A549 (cell line): ENCODE measurements at regions not wholly inside any gene's neighbourhood (a gene's known extent, or its start where the extent isn't known, plus 50 kb on each side); places are given as distances from the start of the nearest gene placed in this dataset.

ENCODE experiments used
- ATAC-seq, 2 experiments: fragments of 200-7000 bp in 1 of 2; fragments of >200 bp in 1 of 2; cut with Nextera tagmentation in 1 of 2; cut with Tn5 transposase in 1 of 2; 3 replicates each; pipeline versions ENCODE4 v1.8.0 to v1.9.1; 2018 to 2020; ENCODE audit warnings: mild to moderate bottlenecking in 1 of 2, moderate library complexity in 1 of 2
- CTCF ChIA-PET: fragments of 300-600 bp; sonication (Branson Sonifier 250); formaldehyde crosslinking; extraction: SDS; loops from one replicate; lab custom pipeline; 2021; ENCODE audit warnings: antibody characterized with exemption, inconsistent platforms; lab: Yijun Ruan, JAX
- POLR2A ChIA-PET: fragments of 350-600 bp; formaldehyde crosslinking; extraction: SDS; loops from one replicate; lab custom pipeline; 2021; ENCODE audit warnings: antibody characterized with exemption, inconsistent platforms; lab: Yijun Ruan, JAX
- DNase-seq, 2 experiments: peaks; one replicate each; pipeline versions ENCODE4 v3.0.0 to v3.0.0-alpha.2; 2011 to 2016; ENCODE audit warnings: low read depth in 1 of 2, low spot score in 1 of 2
- FAIRE-seq: peaks from 2 replicates; lab custom pipeline; 2011; peaks lifted over from hg19 to GRCh38; lab: Jason Lieb, UNC
- H3K27ac ChIP-seq, 2 experiments: fragments of >200 bp; sonication (Bioruptor Twin); formaldehyde crosslinking; 3 replicates each; pipeline ENCODE4 v1.5.1; 2016 to 2017
- H3K4me1 ChIP-seq: fragments of >200 bp; sonication (Bioruptor Twin); formaldehyde crosslinking; 3 replicates; pipeline ENCODE4 v1.6.1; 2016
- H3K4me2 ChIP-seq: fragments of >200 bp; sonication (Bioruptor Twin); formaldehyde crosslinking; 3 replicates; pipeline ENCODE4 v1.6.1; 2016
- H3K4me3 ChIP-seq: fragments of >200 bp; sonication (Bioruptor Twin); formaldehyde crosslinking; 3 replicates; pipeline ENCODE4 v1.5.1; 2016
- H3K9me3 ChIP-seq: fragments of >200 bp; sonication (Bioruptor Twin); formaldehyde crosslinking; 3 replicates; pipeline ENCODE4 v1.6.1; 2016
- BCL3 ChIP-seq: fragments of >200 bp; sonication (Bioruptor Twin); formaldehyde crosslinking; IDR thresholded peaks from 3 replicates; pipeline ENCODE4 v1.6.1; 2016
- CBX8 ChIP-seq: fragments of 200-600 bp; sonication (generic); IDR thresholded peaks from 2 replicates; pipeline ENCODE4 v1.6.1; 2016
- CHD2 ChIP-seq: fragments of 150-350 bp; IDR thresholded peaks from 2 replicates; pipeline ENCODE4 v1.6.1; 2014; ENCODE audit warnings: low read length; ENCODE audit not compliant: partially characterized antibody
- EHF ChIP-seq: fragments of 250-450 bp; sonication (Bioruptor Pico); IDR thresholded peaks from 2 replicates; pipeline ENCODE4 v1.5.0; 2020; ENCODE audit warnings: mild to moderate bottlenecking
- EP300 ChIP-seq, 2 experiments: fragments of >200 bp; sonication (Bioruptor Twin); formaldehyde crosslinking; IDR thresholded peaks; 2 replicates in 1 of 2; 3 replicates in 1 of 2; pipeline ENCODE4 v1.6.1; 2016 to 2017
- FOXS1 ChIP-seq: fragments of 250-450 bp; sonication (Bioruptor Pico); IDR thresholded peaks from 2 replicates; pipeline ENCODE4 v1.5.0; 2020; ENCODE audit warnings: mild to moderate bottlenecking, moderate library complexity
- HMGXB4 ChIP-seq: fragments of 250-450 bp; sonication (Bioruptor Pico); IDR thresholded peaks from 2 replicates; pipeline ENCODE4 v1.5.0; 2021; ENCODE audit warnings: mild to moderate bottlenecking, moderate library complexity, borderline replicate concordance
- HOXB5 ChIP-seq: fragments of 250-450 bp; sonication (Bioruptor Pico); IDR thresholded peaks from 2 replicates; pipeline ENCODE4 v1.5.0; 2020; ENCODE audit warnings: mild to moderate bottlenecking, moderate library complexity
- JUN ChIP-seq, 2 experiments: fragments of >200 bp; sonication (Bioruptor Twin); formaldehyde crosslinking; IDR thresholded peaks; 2 replicates in 1 of 2; 3 replicates in 1 of 2; pipeline ENCODE4 v1.6.1; 2016 to 2017
- KDM1A ChIP-seq: fragments of 200-600 bp; sonication (generic); IDR thresholded peaks from 2 replicates; pipeline ENCODE4 v1.6.1; 2016; ENCODE audit warnings: low read depth, mild to moderate bottlenecking
- KDM5A ChIP-seq: fragments of 200-600 bp; sonication (generic); IDR thresholded peaks from 2 replicates; pipeline ENCODE4 v1.6.1; 2016; ENCODE audit warnings: antibody characterized with exemption, mild to moderate bottlenecking
- MYC ChIP-seq: IDR thresholded peaks from 2 replicates; pipeline ENCODE4 v1.6.1; 2012; ENCODE audit warnings: mild to moderate bottlenecking, inconsistent platforms, low read length, improper control_type of control experiment, borderline replicate concordance
- NR3C1 ChIP-seq: fragments of >200 bp; sonication (Bioruptor Twin); formaldehyde crosslinking; IDR thresholded peaks from 3 replicates; pipeline ENCODE4 v1.6.1; 2017
- POLR2AphosphoS2 ChIP-seq: conservative IDR thresholded peaks from 2 replicates; pipeline ENCODE4 v1.6.1; 2012; ENCODE audit warnings: low read length, improper control_type of control experiment, inconsistent platforms
- REST ChIP-seq: fragments of 200-600 bp; sonication (generic); IDR thresholded peaks from 2 replicates; pipeline ENCODE4 v1.6.1; 2016; ENCODE audit warnings: antibody characterized with exemption, mild to moderate bottlenecking, moderate library complexity
- RFX5 ChIP-seq: fragments of 450-650 bp; IDR thresholded peaks from 2 replicates; pipeline ENCODE4 v1.7.1; 2014; ENCODE audit warnings: antibody characterized with exemption, mild to moderate bottlenecking, moderate library complexity
- RNF2 ChIP-seq: fragments of 200-600 bp; sonication (generic); IDR thresholded peaks from 2 replicates; pipeline ENCODE4 v1.6.1; 2016; ENCODE audit warnings: low read depth, mild to moderate bottlenecking, antibody characterized with exemption, moderate library complexity, borderline replicate concordance
- SREBF2 ChIP-seq: fragments of 450-650 bp; IDR thresholded peaks from 2 replicates; pipeline ENCODE4 v1.6.1; 2014; ENCODE audit warnings: mild to moderate bottlenecking, moderate library complexity
- TP53 ChIP-seq: fragments of 250-450 bp; sonication (Bioruptor Pico); IDR thresholded peaks from 2 replicates; pipeline ENCODE4 v1.5.0; 2021; ENCODE audit warnings: mild to moderate bottlenecking, moderate library complexity
- WGBS: methylation state at CpG from one replicate; pipeline ENCODE4 v1.1.6; 2017; ENCODE audit errors: missing lambda C conversion rate; 5-methylcytosine and 5-hydroxymethylcytosine counted together
- TF ChIP-seq, protein P1 (sequence below): fragments of 250-450 bp; sonication (Bioruptor Pico); IDR thresholded peaks from 2 replicates; pipeline ENCODE4 v1.5.0; 2020; ENCODE audit warnings: low read depth, mild to moderate bottlenecking, moderate library complexity

- no peak for TF ChIP-seq KDM5A
- TF ChIP-seq REST, result no peak
Observed at GRCh38 chr15:93485438-93486327, 396.7 kb upstream of the RGMA start (continued).

- Histone ChIP-seq H3K9me3 (no peaks in the 10 kb centered on the region), H3K27ac (no peak overlapping the region), H3K4me3 (no peak overlapping the region), H3K4me1 (no peaks in the 10 kb centered on the region), H3K4me2 (no peak overlapping the region)
- WGBS, result 41% methylated on average over 4 of the region's 4 CpGs
- no peak for DNase-seq
- FAIRE-seq, result no peak
- ChIA-PET CTCF (no interaction called here), POLR2A (no interaction called here)
- TF ChIP-seq RFX5 (no peak), CHD2 (no peak), HOXB5 (CRISPR knock-in tag) (no peak), EP300 (IDR thresholded peaks at IDR 0.05) (no peak), JUN (IDR thresholded peaks at IDR 0.05) (no peak), SREBF2 (no peak), KDM1A (no peak), POLR2AphosphoS2 (no peak), CBX8 (no peak), MYC (no peak)
- TF ChIP-seq, protein P1, sequence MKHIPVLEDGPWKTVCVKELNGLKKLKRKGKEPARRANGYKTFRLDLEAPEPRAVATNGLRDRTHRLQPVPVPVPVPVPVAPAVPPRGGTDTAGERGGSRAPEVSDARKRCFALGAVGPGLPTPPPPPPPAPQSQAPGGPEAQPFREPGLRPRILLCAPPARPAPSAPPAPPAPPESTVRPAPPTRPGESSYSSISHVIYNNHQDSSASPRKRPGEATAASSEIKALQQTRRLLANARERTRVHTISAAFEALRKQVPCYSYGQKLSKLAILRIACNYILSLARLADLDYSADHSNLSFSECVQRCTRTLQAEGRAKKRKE (CRISPR knock-in tag), result no peak
- ATAC-seq, result no peak
Observed at GRCh38 chr15:93483923-93484322, 394.9 kb upstream of the RGMA start.

- ChIA-PET POLR2A (no interaction called here), CTCF (no interaction called here)
- H3K9me3 ChIP-seq, result no peaks in the 10 kb centered on the region
- no peak overlapping the region for H3K4me2 ChIP-seq
- no peak overlapping the region for H3K27ac ChIP-seq
- DNase-seq (no peak), FAIRE-seq (no peak), ATAC-seq (no peak)
- H3K4me3 ChIP-seq, result no peak overlapping the region
- no peak for TF ChIP-seq HMGXB4 (CRISPR knock-in tag)
- TF ChIP-seq FOXS1, result no peak
- TF ChIP-seq NR3C1, result no peak
- no peak for TF ChIP-seq RNF2
- no peak for TF ChIP-seq BCL3
- no peak for TF ChIP-seq TP53 (CRISPR knock-in tag)
- TF ChIP-seq EHF (CRISPR knock-in tag), result no peak
- TF ChIP-seq CHD2, result no peak
- no peaks in the 10 kb centered on the region for H3K4me1 ChIP-seq
- WGBS, result 17% methylated on average over 6 of the region's 6 CpGs
Observed at GRCh38 chr15:93482731-93483130, 393.7 kb upstream of the RGMA start.
